Vagina (tissue), 2 donors: ENCODE measurements at regions not wholly inside any gene's neighbourhood (a gene's known extent, or its start where the extent isn't known, plus 50 kb on each side); places are given as distances from the start of the nearest gene placed in this dataset.

Experiments used
- POLR2AphosphoS5 ChIP-seq, 2 donors: sonication (generic); formaldehyde crosslinking; IDR thresholded peaks; one replicate each; pipeline ENCODE4 v1.9.0; 2017; ENCODE audit warnings: antibody characterized with exemption in 2 of 2, mild to moderate bottlenecking in 2 of 2, low read depth in 1 of 2; ENCODE audit not compliant: insufficient read depth in 1 of 2
- TF ChIP-seq, protein P1 (sequence below), 3 experiments: fragments of 450-650 bp in 2 of 3; fragments of 200-600 bp in 1 of 3; sonication (generic) in 1 of 3; IDR thresholded peaks; one replicate each; pipeline ENCODE4 v1.5.1; 2017 to 2019; ENCODE audit warnings: antibody characterized with exemption in 3 of 3, mild to moderate bottlenecking in 2 of 3, moderate library complexity in 2 of 3

DNA sequence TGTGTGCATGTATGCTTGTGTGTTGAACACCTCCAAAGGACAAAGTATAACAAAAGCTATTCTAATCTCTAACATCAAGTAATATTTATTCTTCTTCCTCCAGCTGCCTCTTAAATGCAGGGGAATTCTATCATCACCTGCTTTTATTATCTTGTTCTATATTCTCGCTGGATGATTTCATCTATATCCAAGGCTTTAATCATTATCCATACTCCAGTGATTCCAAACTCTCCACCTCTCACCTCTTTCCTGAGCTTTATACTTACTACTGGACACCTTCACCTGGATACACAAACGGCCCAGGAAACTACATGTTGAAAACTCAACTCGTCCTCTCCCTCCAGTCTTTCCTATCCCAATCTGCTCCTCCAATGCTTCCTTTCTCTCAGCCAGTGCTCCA is 418.6 kb downstream of the KLF5 start:
- TF ChIP-seq, protein P1, sequence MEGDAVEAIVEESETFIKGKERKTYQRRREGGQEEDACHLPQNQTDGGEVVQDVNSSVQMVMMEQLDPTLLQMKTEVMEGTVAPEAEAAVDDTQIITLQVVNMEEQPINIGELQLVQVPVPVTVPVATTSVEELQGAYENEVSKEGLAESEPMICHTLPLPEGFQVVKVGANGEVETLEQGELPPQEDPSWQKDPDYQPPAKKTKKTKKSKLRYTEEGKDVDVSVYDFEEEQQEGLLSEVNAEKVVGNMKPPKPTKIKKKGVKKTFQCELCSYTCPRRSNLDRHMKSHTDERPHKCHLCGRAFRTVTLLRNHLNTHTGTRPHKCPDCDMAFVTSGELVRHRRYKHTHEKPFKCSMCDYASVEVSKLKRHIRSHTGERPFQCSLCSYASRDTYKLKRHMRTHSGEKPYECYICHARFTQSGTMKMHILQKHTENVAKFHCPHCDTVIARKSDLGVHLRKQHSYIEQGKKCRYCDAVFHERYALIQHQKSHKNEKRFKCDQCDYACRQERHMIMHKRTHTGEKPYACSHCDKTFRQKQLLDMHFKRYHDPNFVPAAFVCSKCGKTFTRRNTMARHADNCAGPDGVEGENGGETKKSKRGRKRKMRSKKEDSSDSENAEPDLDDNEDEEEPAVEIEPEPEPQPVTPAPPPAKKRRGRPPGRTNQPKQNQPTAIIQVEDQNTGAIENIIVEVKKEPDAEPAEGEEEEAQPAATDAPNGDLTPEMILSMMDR (IDR thresholded peaks at IDR 0.05), result no peak
- no peak for TF ChIP-seq POLR2AphosphoS5 (IDR thresholded peaks at IDR 0.05; ENCODE audit: insufficient read depth in 1 of 2, low read depth in 1 of 2)
